ENCODE measurements at regions not wholly inside any gene's neighbourhood (a gene's known extent, or its start where the extent isn't known, plus 50 kb on each side); places are given as distances from the start of the nearest gene placed in this dataset.

DNA sequence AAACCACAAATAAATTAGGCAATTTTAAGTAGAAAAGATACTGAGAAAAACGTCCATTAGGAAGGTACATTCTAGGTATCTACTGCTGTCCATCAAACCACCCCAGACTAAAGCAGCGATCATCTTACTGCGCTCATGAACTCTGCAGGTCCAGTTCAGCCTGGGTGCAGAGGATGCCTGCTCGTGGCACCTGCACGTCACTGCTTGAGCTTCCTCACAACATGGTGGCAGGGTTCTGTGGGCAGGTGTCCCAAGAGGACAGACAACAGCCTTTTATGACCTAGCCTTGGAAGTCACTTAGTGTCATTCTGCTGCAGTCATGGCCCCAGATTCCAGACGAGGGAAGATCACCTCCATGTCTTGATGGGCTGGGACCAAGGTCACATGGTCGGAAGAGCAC is 93.4 kb downstream of the MICALL2 start:
- Histone ChIP-seq H3K9me1 (replicated peaks; ENCODE audit: control insufficient read depth, extremely low read depth, insufficient read depth, low read length) (no peaks in the 10 kb centered on the region), H3K27me3 (ENCODE audit: control insufficient read depth in 2 of 2, insufficient read depth in 2 of 2, low read length in 2 of 2) (peaks cover 5 to 9% of the 10 kb centered on the region in 2 experiments), H3K9ac (replicated peaks; ENCODE audit: extremely low read depth, insufficient read depth, low read length) (no peak overlapping the region), H3K79me2 (ENCODE audit: control insufficient read depth, insufficient read depth, low read length) (no peaks in the 10 kb centered on the region), H3K4me2 (ENCODE audit: insufficient read depth, low read length) (no peak overlapping the region), H3K36me3 (ENCODE audit: control insufficient read depth in 2 of 2, extremely low read depth in 1 of 2, insufficient read depth in 2 of 2, low read length in 2 of 2) (no peaks in the 10 kb centered on the region), H3K4me1 (ENCODE audit: control insufficient read depth, extremely low read depth, insufficient read depth, low read length) (no peaks in the 10 kb centered on the region), H3K4me3 (replicated peaks in 1 of 3; ENCODE audit: insufficient read depth in 1 of 3, low read depth in 1 of 3, low read length in 3 of 3) (no peak overlapping the region), H2AFZ (ENCODE audit: low read depth, low read length) (no peak overlapping the region), H3K9me3 (replicated peaks; ENCODE audit: control insufficient read depth, insufficient read depth, low read length) (no peaks in the 10 kb centered on the region), H3K27ac (ENCODE audit: insufficient read depth, low read depth, low read length) (no peak overlapping the region), H4K20me1 (replicated peaks; ENCODE audit: control insufficient read depth, extremely low read depth, insufficient read depth, low read length) (no peaks in the 10 kb centered on the region)
- ChIA-PET CTCF (no interaction called here), POLR2A (no interaction called here)
- intact Hi-C loops (cut with micrococcal nuclease): no loop called here
- TF ChIP-seq EZH2 (IDR thresholded peaks at IDR 0.05; ENCODE audit: borderline replicate concordance, low read depth, low read length, severe bottlenecking): no peak
- TF ChIP-seq, protein P1, sequence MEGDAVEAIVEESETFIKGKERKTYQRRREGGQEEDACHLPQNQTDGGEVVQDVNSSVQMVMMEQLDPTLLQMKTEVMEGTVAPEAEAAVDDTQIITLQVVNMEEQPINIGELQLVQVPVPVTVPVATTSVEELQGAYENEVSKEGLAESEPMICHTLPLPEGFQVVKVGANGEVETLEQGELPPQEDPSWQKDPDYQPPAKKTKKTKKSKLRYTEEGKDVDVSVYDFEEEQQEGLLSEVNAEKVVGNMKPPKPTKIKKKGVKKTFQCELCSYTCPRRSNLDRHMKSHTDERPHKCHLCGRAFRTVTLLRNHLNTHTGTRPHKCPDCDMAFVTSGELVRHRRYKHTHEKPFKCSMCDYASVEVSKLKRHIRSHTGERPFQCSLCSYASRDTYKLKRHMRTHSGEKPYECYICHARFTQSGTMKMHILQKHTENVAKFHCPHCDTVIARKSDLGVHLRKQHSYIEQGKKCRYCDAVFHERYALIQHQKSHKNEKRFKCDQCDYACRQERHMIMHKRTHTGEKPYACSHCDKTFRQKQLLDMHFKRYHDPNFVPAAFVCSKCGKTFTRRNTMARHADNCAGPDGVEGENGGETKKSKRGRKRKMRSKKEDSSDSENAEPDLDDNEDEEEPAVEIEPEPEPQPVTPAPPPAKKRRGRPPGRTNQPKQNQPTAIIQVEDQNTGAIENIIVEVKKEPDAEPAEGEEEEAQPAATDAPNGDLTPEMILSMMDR (IDR thresholded peaks at IDR 0.05; ENCODE audit: extremely low read depth in 1 of 2, insufficient read depth in 1 of 2, low read depth in 1 of 2, low read length in 2 of 2): no peak
- TF ChIP-seq POLR2A (IDR thresholded peaks at IDR 0.05; ENCODE audit: low read depth, low read length): no peak
- no peak for DNase-seq (ENCODE audit: low read depth, low spot score)
- FAIRE-seq: no peak
- BruUV-seq (replicated peaks): no TSS peak
- dilution Hi-C loops (cut with MboI; ENCODE audit: extremely low pct_ligation_motif_present, low sequenced_read_pairs): no loop called here

GRCh38 chr7:1366801-1367405 is 92.4 kb downstream of the MICALL2 start:
- H4K20me1 ChIP-seq (replicated peaks; ENCODE audit: control insufficient read depth, extremely low read depth, insufficient read depth, low read length): no peaks in the 10 kb centered on the region
- TF ChIP-seq, protein P1 (IDR thresholded peaks at IDR 0.05; ENCODE audit: extremely low read depth in 1 of 2, insufficient read depth in 1 of 2, low read depth in 1 of 2, low read length in 2 of 2): no peak
- TF ChIP-seq POLR2A (IDR thresholded peaks at IDR 0.05; ENCODE audit: low read depth, low read length) (no peak), JUN (IDR thresholded peaks at IDR 0.05; ENCODE audit: borderline replicate concordance, insufficient read depth, insufficient read length, low read depth) (no peak), FOS (IDR thresholded peaks at IDR 0.05; ENCODE audit: borderline replicate concordance, insufficient read depth, low read length) (no peak), EZH2 (IDR thresholded peaks at IDR 0.05; ENCODE audit: borderline replicate concordance, low read depth, low read length, severe bottlenecking) (no peak), POLR2AphosphoS5 (IDR thresholded peaks at IDR 0.05; ENCODE audit: insufficient read depth, low read depth, low read length) (no peak), MYC (IDR thresholded peaks at IDR 0.05; ENCODE audit: low read depth, low read length) (no peak), GATA2 (IDR thresholded peaks at IDR 0.05; ENCODE audit: insufficient read depth, insufficient read length, low read depth, low read length) (no peak)
- TF ChIP-seq, protein P2, sequence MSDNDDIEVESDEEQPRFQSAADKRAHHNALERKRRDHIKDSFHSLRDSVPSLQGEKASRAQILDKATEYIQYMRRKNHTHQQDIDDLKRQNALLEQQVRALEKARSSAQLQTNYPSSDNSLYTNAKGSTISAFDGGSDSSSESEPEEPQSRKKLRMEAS (IDR thresholded peaks at IDR 0.05; ENCODE audit: insufficient read depth, insufficient read length): no peak
- CTCF ChIA-PET: no interaction called here
- H3K36me3 ChIP-seq (ENCODE audit: control insufficient read depth in 2 of 2, extremely low read depth in 1 of 2, insufficient read depth in 2 of 2, low read length in 2 of 2): no peaks in the 10 kb centered on the region
- peaks cover 5 to 9% of the 10 kb centered on the region in 2 experiments for H3K27me3 ChIP-seq (ENCODE audit: control insufficient read depth in 2 of 2, insufficient read depth in 2 of 2, low read length in 2 of 2)
- no peaks in the 10 kb centered on the region for H3K9me3 ChIP-seq (replicated peaks; ENCODE audit: control insufficient read depth, insufficient read depth, low read length)
- FAIRE-seq (no peak), DNase-seq (ENCODE audit: low read depth, low spot score) (no peak)
- no peak overlapping the region for H2AFZ ChIP-seq (ENCODE audit: low read depth, low read length)
- BruUV-seq (replicated peaks): no TSS peak
- H3K4me2 ChIP-seq (ENCODE audit: insufficient read depth, low read length): no peak overlapping the region
- dilution Hi-C loops (cut with MboI; ENCODE audit: extremely low pct_ligation_motif_present, low sequenced_read_pairs) (no loop called here), intact Hi-C loops (cut with micrococcal nuclease) (no loop called here)
- H3K79me2 ChIP-seq (ENCODE audit: control insufficient read depth, insufficient read depth, low read length): no peaks in the 10 kb centered on the region
- no peak overlapping the region for H3K9ac ChIP-seq (replicated peaks; ENCODE audit: extremely low read depth, insufficient read depth, low read length)
- H3K27ac ChIP-seq (ENCODE audit: insufficient read depth, low read depth, low read length): no peak overlapping the region
- no peaks in the 10 kb centered on the region for H3K4me1 ChIP-seq (ENCODE audit: control insufficient read depth, extremely low read depth, insufficient read depth, low read length)
- H3K4me3 ChIP-seq (replicated peaks in 1 of 3; ENCODE audit: insufficient read depth in 1 of 3, low read depth in 1 of 3, low read length in 3 of 3): no peak overlapping the region
- POLR2A ChIA-PET: no interaction called here
- H3K9me1 ChIP-seq (replicated peaks; ENCODE audit: control insufficient read depth, extremely low read depth, insufficient read depth, low read length): no peaks in the 10 kb centered on the region
